ENCODE measurements at regions not wholly inside any gene's neighbourhood (a gene's known extent, or its start where the extent isn't known, plus 50 kb on each side); places are given as distances from the start of the nearest gene placed in this dataset.

- H3K27ac ChIP-seq (ENCODE audit: low read depth, low read length, poor library complexity, severe bottlenecking): no peak overlapping the region
- H3K4me2 ChIP-seq (ENCODE audit: low read length): no peak overlapping the region
- H3K4me1 ChIP-seq (ENCODE audit: insufficient read depth, low read length, severe bottlenecking): no peaks in the 10 kb centered on the region
- H2AFZ ChIP-seq (ENCODE audit: low read length): no peak overlapping the region
- no peaks in the 10 kb centered on the region for H3K36me3 ChIP-seq (ENCODE audit: insufficient read depth, low read length)
- H3F3A ChIP-seq (ENCODE audit: insufficient read depth, low read length): no peaks in the 10 kb centered on the region
- H3K4me3 ChIP-seq (ENCODE audit: low read depth, low read length, poor library complexity, severe bottlenecking): no peak overlapping the region
- no peaks in the 10 kb centered on the region for H3K9me3 ChIP-seq (ENCODE audit: low read length)
- H4K20me1 ChIP-seq (ENCODE audit: insufficient read depth, low read length): no peaks in the 10 kb centered on the region
- no peaks in the 10 kb centered on the region for H3K9me2 ChIP-seq (ENCODE audit: low read depth, low read length)
- TF ChIP-seq CTCF (IDR thresholded peaks at IDR 0.05; ENCODE audit: low read length) (no peak), EZH2 (IDR thresholded peaks at IDR 0.05; ENCODE audit: borderline replicate concordance, low read length) (no peak)
- no peak overlapping the region for H3K9ac ChIP-seq (ENCODE audit: low read length)
- no peaks in the 10 kb centered on the region for H3K27me3 ChIP-seq (ENCODE audit: insufficient read depth, low read length)
- no peaks in the 10 kb centered on the region for H3K79me2 ChIP-seq (ENCODE audit: insufficient read depth, low read length)
Measured at GRCh38 chr1:117794073-117794472, 135.3 kb downstream of the GDAP2 start.

- Histone ChIP-seq H2AFZ (ENCODE audit: low read length) (no peak overlapping the region), H3F3A (ENCODE audit: insufficient read depth, low read length) (no peaks in the 10 kb centered on the region), H3K27me3 (ENCODE audit: insufficient read depth, low read length) (no peaks in the 10 kb centered on the region), H4K20me1 (ENCODE audit: insufficient read depth, low read length) (no peaks in the 10 kb centered on the region), H3K27ac (ENCODE audit: low read depth, low read length, poor library complexity, severe bottlenecking) (no peak overlapping the region), H3K36me3 (ENCODE audit: insufficient read depth, low read length) (no peaks in the 10 kb centered on the region), H3K9me2 (ENCODE audit: low read depth, low read length) (no peaks in the 10 kb centered on the region), H3K9me3 (ENCODE audit: low read length) (no peaks in the 10 kb centered on the region), H3K9ac (ENCODE audit: low read length) (no peak overlapping the region), H3K4me3 (ENCODE audit: low read depth, low read length, poor library complexity, severe bottlenecking) (no peak overlapping the region), H3K4me2 (ENCODE audit: low read length) (no peak overlapping the region), H3K4me1 (ENCODE audit: insufficient read depth, low read length, severe bottlenecking) (no peaks in the 10 kb centered on the region), H3K79me2 (ENCODE audit: insufficient read depth, low read length) (no peaks in the 10 kb centered on the region)
- TF ChIP-seq CTCF (IDR thresholded peaks at IDR 0.05; ENCODE audit: low read length): no peak
- TF ChIP-seq EZH2 (IDR thresholded peaks at IDR 0.05; ENCODE audit: borderline replicate concordance, low read length): no peak
Measured at GRCh38 chr1:117795190-117795589, 134.2 kb downstream of the GDAP2 start.

- H3K4me2 ChIP-seq (ENCODE audit: low read length): no peak overlapping the region
- H3K9me3 ChIP-seq (ENCODE audit: low read length): no peaks in the 10 kb centered on the region
- H3K9me2 ChIP-seq (ENCODE audit: low read depth, low read length): no peaks in the 10 kb centered on the region
- H3K27me3 ChIP-seq (ENCODE audit: insufficient read depth, low read length): no peaks in the 10 kb centered on the region
- H3K9ac ChIP-seq (ENCODE audit: low read length): no peak overlapping the region
- H4K20me1 ChIP-seq (ENCODE audit: insufficient read depth, low read length): no peaks in the 10 kb centered on the region
- TF ChIP-seq EZH2 (IDR thresholded peaks at IDR 0.05; ENCODE audit: borderline replicate concordance, low read length) (no peak), CTCF (IDR thresholded peaks at IDR 0.05; ENCODE audit: low read length) (no peak)
- no peak overlapping the region for H2AFZ ChIP-seq (ENCODE audit: low read length)
- no peak overlapping the region for H3K4me3 ChIP-seq (ENCODE audit: low read depth, low read length, poor library complexity, severe bottlenecking)
- H3K79me2 ChIP-seq (ENCODE audit: insufficient read depth, low read length): no peaks in the 10 kb centered on the region
- H3K4me1 ChIP-seq (ENCODE audit: insufficient read depth, low read length, severe bottlenecking): no peaks in the 10 kb centered on the region
- H3K27ac ChIP-seq (ENCODE audit: low read depth, low read length, poor library complexity, severe bottlenecking): no peak overlapping the region
- H3F3A ChIP-seq (ENCODE audit: insufficient read depth, low read length): no peaks in the 10 kb centered on the region
- no peaks in the 10 kb centered on the region for H3K36me3 ChIP-seq (ENCODE audit: insufficient read depth, low read length)
Measured at GRCh38 chr1:117795792-117796191, 133.6 kb downstream of the GDAP2 start.
